Stimulated activated naive B cell treated with anti-CD40 and anti-IgM and Interleukin-4, amounts not matched to agents 10 μg/mL and 1 μg/mL and 100 μg/mL, for 72 hours (primary cell): ENCODE measurements at regions not wholly inside any gene's neighbourhood (a gene's known extent, or its start where the extent isn't known, plus 50 kb on each side); places are given as distances from the start of the nearest gene placed in this dataset.

Experiments used
- ATAC-seq, 2 donors: fragments of 150-1000 bp; cut with Tn5 transposase; replicated peaks; 2 replicates each; pipeline ENCODE4 v1.10.0; 2021; ENCODE audit warnings: moderate library complexity in 1 of 2
- DNase-seq: peaks from one replicate; pipeline ENCODE4 v3.0.0; 2021
- H3K27ac Mint-ChIP-seq: one replicate; pipeline ENCODE4 v1.8.0; 2022; ENCODE audit warnings: mild to moderate bottlenecking, mixed read lengths
- H3K27me3 Mint-ChIP-seq, 2 donors: one replicate each; pipeline ENCODE4 v1.8.0; 2022; ENCODE audit warnings: mixed read lengths in 2 of 2
- H3K36me3 Mint-ChIP-seq, 2 donors: one replicate each; pipeline ENCODE4 v1.8.0; 2022; ENCODE audit warnings: mixed read lengths in 2 of 2, mild to moderate bottlenecking in 1 of 2
- H3K4me1 Mint-ChIP-seq, 2 donors: one replicate each; pipeline ENCODE4 v1.8.0; 2022; ENCODE audit warnings: mixed read lengths in 2 of 2, mild to moderate bottlenecking in 1 of 2
- H3K4me3 Mint-ChIP-seq, 2 donors: one replicate each; pipeline ENCODE4 v1.8.0; 2022; ENCODE audit warnings: mild to moderate bottlenecking in 2 of 2, mixed read lengths in 2 of 2, moderate library complexity in 1 of 2
- H3K9me3 Mint-ChIP-seq, 2 donors: one replicate each; pipeline ENCODE4 v1.8.0; 2022; ENCODE audit warnings: mixed read lengths in 2 of 2, mild to moderate bottlenecking in 1 of 2

- ATAC-seq (peak; percentile 90 to 96), DNase-seq (peak; percentile 11)
- Mint-ChIP-seq H3K27ac (no peak overlapping the region), H3K9me3 (peaks cover 14 to 15% of the 10 kb centered on the region in 2 donors), H3K4me3 (no peak overlapping the region), H3K27me3 (no peaks in the 10 kb centered on the region), H3K36me3 (no peaks in the 10 kb centered on the region), H3K4me1 (peaks cover 6 to 7% of the 10 kb centered on the region in 2 donors)
These were observed 292.6 kb upstream of the CDH11 start for GRCh38 chr16:65414284-65414984.

GRCh38 chr16:65413861-65414260 lies 292.0 kb upstream of the CDH11 start:
- Mint-ChIP-seq H3K27ac (no peak overlapping the region), H3K4me3 (no peak overlapping the region), H3K9me3 (peaks cover 10 to 11% of the 10 kb centered on the region in 2 donors), H3K27me3 (no peaks in the 10 kb centered on the region), H3K4me1 (peaks cover 6 to 7% of the 10 kb centered on the region in 2 donors), H3K36me3 (no peaks in the 10 kb centered on the region)
- DNase-seq = no peak
- ATAC-seq = no peak

DNA sequence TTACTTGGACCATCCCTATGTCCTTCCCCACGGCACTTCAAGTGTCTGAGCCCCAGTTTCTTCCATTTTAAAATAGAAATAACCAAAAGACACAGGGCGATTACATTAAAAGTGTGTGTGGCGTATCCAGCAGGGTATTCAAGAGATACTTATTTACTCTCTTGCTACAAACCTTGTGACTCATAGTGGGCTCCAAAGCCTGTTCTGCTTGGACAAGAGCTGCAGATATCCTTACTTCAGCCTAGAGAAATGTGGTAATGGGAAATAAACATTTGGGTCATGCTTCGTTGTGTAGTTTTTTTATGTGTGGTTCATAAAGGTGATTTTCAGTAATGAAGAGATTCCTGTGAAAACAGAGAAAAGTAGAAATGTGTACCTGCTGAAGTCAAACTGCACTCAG lies 288.9 kb upstream of the CDH11 start:
- Mint-ChIP-seq H3K36me3 (no peaks in the 10 kb centered on the region), H3K27ac (no peak overlapping the region), H3K4me1 (peaks cover 6 to 7% of the 10 kb centered on the region in 2 donors), H3K9me3 (peaks cover 7% of the 10 kb centered on the region in 2 donors), H3K27me3 (no peaks in the 10 kb centered on the region), H3K4me3 (no peak overlapping the region)
- DNase-seq (no peak), ATAC-seq (no peak)

DNA sequence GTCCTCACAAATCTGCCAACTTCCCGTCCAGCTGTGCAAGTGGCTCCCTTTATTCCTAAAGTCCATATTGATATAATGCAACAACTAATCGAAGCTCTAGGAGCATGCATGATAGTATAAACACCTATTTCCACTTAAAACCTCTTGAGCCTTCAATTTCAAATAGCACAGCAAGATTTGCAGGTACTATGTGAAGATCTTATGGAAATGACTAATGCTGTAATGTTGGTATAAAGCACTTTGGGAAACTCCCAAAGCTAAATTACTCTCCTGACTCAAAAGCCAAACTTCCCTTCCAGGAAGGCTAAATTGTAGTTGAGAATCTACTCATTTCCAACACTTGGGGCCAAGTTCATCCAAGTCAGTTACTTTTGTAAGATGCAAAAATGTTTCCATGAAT lies 287.6 kb upstream of the CDH11 start:
- no peak for ATAC-seq
- no peaks in the 10 kb centered on the region for H3K36me3 Mint-ChIP-seq
- H3K27ac Mint-ChIP-seq = no peak overlapping the region
- H3K4me1 Mint-ChIP-seq = peaks cover 6 to 7% of the 10 kb centered on the region in 2 donors
- H3K9me3 Mint-ChIP-seq = peaks cover 7% of the 10 kb centered on the region in 2 donors
- no peak for DNase-seq
- no peak overlapping the region for H3K4me3 Mint-ChIP-seq
- no peaks in the 10 kb centered on the region for H3K27me3 Mint-ChIP-seq

GRCh38 chr16:65406933-65407332 lies 285.1 kb upstream of the CDH11 start:
- no peaks in the 10 kb centered on the region for H3K36me3 Mint-ChIP-seq
- H3K27ac Mint-ChIP-seq = no peak overlapping the region
- no peak overlapping the region for H3K4me3 Mint-ChIP-seq
- DNase-seq = no peak
- no peaks in the 10 kb centered on the region for H3K4me1 Mint-ChIP-seq
- H3K27me3 Mint-ChIP-seq = no peaks in the 10 kb centered on the region
- peaks cover 3 to 11% of the 10 kb centered on the region in 2 donors for H3K9me3 Mint-ChIP-seq
- no peak for ATAC-seq

DNA sequence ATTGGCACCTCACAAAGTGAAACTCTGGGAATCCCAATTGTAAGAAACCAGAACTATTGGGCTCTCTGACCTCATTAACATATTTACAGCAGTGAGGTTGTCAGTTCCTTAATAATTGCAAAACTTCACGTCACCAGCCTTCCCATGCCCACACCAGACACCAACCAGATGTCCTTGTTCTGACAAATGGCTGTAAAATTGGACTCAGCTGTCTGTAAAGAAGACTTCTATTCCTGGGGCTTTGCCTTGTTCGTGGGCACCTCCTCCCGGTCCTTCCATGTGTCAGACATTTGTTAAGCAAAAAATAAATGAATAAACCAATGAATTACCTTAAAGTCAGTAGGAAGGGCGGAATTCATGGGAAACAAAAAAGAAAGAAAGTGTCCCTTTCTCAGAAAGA lies 284.3 kb upstream of the CDH11 start:
- ATAC-seq (no peak), DNase-seq (no peak)
- peaks cover 0 to 7% of the 10 kb centered on the region in 2 donors for H3K9me3 Mint-ChIP-seq
- no peaks in the 10 kb centered on the region for H3K36me3 Mint-ChIP-seq
- no peak overlapping the region for H3K4me3 Mint-ChIP-seq
- no peak overlapping the region for H3K27ac Mint-ChIP-seq
- no peaks in the 10 kb centered on the region for H3K4me1 Mint-ChIP-seq
- H3K27me3 Mint-ChIP-seq = no peaks in the 10 kb centered on the region

DNA sequence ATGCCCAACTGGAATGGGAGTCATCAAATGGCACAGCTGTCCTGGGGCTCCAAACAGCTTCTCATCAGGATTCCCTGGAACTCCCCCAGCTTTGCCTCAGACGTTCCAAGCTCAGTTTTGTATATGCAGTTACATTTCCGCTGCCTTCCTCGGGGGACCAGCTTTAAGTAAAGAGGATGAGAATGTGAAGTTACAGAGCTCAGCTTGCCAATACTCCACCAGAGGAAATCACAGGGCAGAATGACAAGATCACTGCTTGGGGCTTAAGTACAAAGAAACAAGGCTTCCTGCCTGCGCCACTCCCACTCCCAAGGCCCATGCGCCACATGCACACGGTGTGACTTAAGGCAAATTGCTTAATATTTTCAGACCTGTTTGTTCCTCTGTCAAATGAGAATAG lies 272.4 kb upstream of the CDH11 start:
- DNase-seq = no peak
- ATAC-seq = no peak
- Mint-ChIP-seq H3K27ac (no peak overlapping the region), H3K36me3 (no peaks in the 10 kb centered on the region), H3K9me3 (peaks cover 0 to 3% of the 10 kb centered on the region in 2 donors), H3K4me1 (no peaks in the 10 kb centered on the region), H3K4me3 (no peak overlapping the region), H3K27me3 (no peaks in the 10 kb centered on the region)

GRCh38 chr16:65392806-65393565 lies 271.1 kb upstream of the CDH11 start:
- Mint-ChIP-seq H3K36me3 (no peaks in the 10 kb centered on the region), H3K27ac (no peak overlapping the region), H3K4me3 (no peak overlapping the region), H3K4me1 (no peaks in the 10 kb centered on the region), H3K27me3 (no peaks in the 10 kb centered on the region), H3K9me3 (peaks cover 1 to 5% of the 10 kb centered on the region in 2 donors)
- no peak for ATAC-seq
- DNase-seq = no peak

DNA sequence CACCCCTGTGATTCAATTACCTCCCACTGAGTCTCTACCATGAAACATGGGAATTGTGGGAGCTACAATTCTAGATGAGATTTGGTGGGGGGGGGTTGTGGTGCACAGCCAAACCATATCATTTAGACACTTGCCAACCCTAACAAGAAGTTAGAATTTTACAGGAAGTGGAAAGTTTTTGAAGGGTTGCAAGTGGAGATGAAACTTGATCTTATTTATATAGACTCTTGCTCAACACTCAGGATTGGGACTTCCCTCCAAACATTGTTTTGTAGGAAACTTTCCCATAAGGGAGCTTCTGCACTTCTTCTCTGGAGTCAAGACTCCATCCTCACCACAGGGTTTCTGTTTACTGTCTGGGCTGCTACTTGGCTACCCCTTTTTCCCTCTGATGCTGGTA lies 266.7 kb upstream of the CDH11 start:
- H3K27me3 Mint-ChIP-seq = no peaks in the 10 kb centered on the region
- no peak for ATAC-seq
- H3K4me3 Mint-ChIP-seq = no peak overlapping the region
- H3K36me3 Mint-ChIP-seq = no peaks in the 10 kb centered on the region
- H3K9me3 Mint-ChIP-seq = peaks cover 12 to 16% of the 10 kb centered on the region in 2 donors
- DNase-seq = no peak
- no peaks in the 10 kb centered on the region for H3K4me1 Mint-ChIP-seq
- no peak overlapping the region for H3K27ac Mint-ChIP-seq

GRCh38 chr16:65386672-65387071 lies 264.8 kb upstream of the CDH11 start:
- DNase-seq (no peak), ATAC-seq (no peak)
- H3K4me1 Mint-ChIP-seq = no peaks in the 10 kb centered on the region
- no peak overlapping the region for H3K27ac Mint-ChIP-seq
- H3K9me3 Mint-ChIP-seq = peaks cover 16% of the 10 kb centered on the region in 2 donors
- H3K4me3 Mint-ChIP-seq = no peak overlapping the region
- H3K36me3 Mint-ChIP-seq = no peaks in the 10 kb centered on the region
- H3K27me3 Mint-ChIP-seq = no peaks in the 10 kb centered on the region

DNA sequence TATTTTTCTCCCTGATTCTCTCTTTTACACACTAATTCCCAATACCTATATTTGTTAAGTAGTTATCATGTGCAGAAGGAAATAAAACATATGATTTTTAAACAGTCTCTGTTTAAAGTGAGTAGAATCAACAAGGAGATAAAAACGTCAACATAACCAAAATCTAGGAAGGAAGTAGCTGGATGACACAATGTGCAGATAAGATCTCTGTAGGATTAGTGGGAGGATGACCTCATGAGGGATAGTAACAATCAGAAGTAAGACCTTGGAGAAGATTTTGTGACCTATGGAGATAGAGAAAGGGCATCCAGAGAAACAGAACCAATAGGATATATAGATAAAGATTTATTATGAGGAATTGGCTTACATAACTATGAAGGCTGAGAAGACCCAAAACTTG lies 262.6 kb upstream of the CDH11 start:
- Mint-ChIP-seq H3K36me3 (no peaks in the 10 kb centered on the region), H3K4me1 (no peaks in the 10 kb centered on the region), H3K9me3 (peaks cover 16 to 17% of the 10 kb centered on the region in 2 donors), H3K4me3 (no peak overlapping the region), H3K27ac (no peak overlapping the region), H3K27me3 (no peaks in the 10 kb centered on the region)
- ATAC-seq (no peak), DNase-seq (no peak)

DNA sequence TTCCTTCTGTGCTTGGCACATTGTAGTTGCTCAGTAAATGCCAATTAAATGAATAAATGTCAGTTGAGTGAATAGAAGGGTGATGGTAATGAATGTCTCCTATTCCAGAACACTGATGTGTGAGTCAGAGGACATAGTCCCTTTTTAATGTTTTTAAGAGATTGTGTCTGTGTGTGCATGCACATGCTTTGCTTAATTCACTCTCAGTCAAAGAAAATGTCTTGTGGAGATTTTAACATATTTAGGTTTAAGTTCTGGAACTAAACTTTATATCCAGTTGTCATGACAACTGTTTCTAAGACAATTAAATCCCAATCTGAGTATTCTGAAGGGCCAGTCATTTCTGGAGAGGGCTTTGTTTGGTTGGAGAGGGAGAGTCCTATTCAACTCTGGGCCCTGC lies 255.3 kb upstream of the CDH11 start:
- peaks cover 2 to 3% of the 10 kb centered on the region in 2 donors for H3K9me3 Mint-ChIP-seq
- H3K4me1 Mint-ChIP-seq = no peaks in the 10 kb centered on the region

DNA sequence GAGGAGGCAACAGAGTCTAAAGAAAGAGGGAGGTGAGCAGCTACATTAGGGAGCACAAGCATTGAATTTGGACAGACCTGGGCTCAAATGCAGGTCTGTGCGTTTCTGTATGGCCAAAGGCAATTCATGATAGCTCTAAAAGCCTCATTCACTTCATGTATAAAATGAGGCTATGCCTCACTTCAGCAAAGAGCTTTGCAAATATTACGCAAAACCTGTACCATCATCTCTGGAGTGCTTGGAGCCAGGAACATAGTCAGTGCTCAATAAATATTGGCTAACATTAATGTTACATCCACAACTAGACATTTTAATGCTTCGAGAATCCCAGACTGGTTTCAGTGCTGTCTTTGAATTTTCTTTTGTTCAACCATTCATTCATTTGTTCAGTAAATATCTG lies 254.7 kb upstream of the CDH11 start:
- H3K9me3 Mint-ChIP-seq = peaks cover 0 to 2% of the 10 kb centered on the region in 2 donors
- H3K27ac Mint-ChIP-seq = no peak overlapping the region
- ATAC-seq = no peak
- H3K27me3 Mint-ChIP-seq = no peaks in the 10 kb centered on the region
- no peaks in the 10 kb centered on the region for H3K36me3 Mint-ChIP-seq
- H3K4me1 Mint-ChIP-seq = no peaks in the 10 kb centered on the region
- no peak overlapping the region for H3K4me3 Mint-ChIP-seq
- DNase-seq = no peak

More for the DNA sequence above, 255.3 kb upstream of the CDH11 start:
- no peaks in the 10 kb centered on the region for H3K36me3 Mint-ChIP-seq
- DNase-seq = no peak
- no peaks in the 10 kb centered on the region for H3K27me3 Mint-ChIP-seq
- no peak overlapping the region for H3K4me3 Mint-ChIP-seq
- H3K27ac Mint-ChIP-seq = no peak overlapping the region
- ATAC-seq = no peak

- no peak for DNase-seq
- Mint-ChIP-seq H3K4me1 (no peaks in the 10 kb centered on the region), H3K36me3 (no peaks in the 10 kb centered on the region), H3K9me3 (no peaks in the 10 kb centered on the region), H3K27ac (no peak overlapping the region), H3K4me3 (no peak overlapping the region), H3K27me3 (no peaks in the 10 kb centered on the region)
- ATAC-seq = no peak
These were observed 253.8 kb upstream of the CDH11 start for GRCh38 chr16:65375651-65376050.

DNA sequence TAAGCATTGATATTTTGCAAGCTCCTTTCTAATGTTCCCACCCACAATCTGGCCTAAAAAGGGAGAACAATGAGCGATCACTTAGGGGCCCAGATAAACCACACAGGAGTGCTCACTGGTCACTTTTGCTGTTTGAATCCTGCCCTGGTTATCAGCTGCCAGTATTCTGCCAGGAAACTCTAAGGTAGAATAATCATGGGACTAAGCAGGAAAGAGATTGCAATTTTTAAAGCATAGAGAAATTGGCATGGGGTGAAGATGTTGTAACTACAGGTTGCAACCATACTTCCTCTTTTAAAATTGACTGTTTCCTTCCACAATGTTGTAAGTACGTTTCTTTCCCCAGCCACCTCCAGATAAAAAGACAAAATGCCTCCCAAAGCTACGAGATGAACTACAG lies 251.2 kb upstream of the CDH11 start:
- ATAC-seq (no peak), DNase-seq (no peak)
- Mint-ChIP-seq H3K4me3 (no peak overlapping the region), H3K36me3 (no peaks in the 10 kb centered on the region), H3K27me3 (no peaks in the 10 kb centered on the region), H3K27ac (no peak overlapping the region), H3K9me3 (peaks cover 0 to 2% of the 10 kb centered on the region in 2 donors), H3K4me1 (no peaks in the 10 kb centered on the region)
